Activated B cell treated with CpG ODN at 0.5 μM for 24 hours (primary cell): ENCODE measurements at regions not wholly inside any gene's neighbourhood (a gene's known extent, or its start where the extent isn't known, plus 50 kb on each side); places are given as distances from the start of the nearest gene placed in this dataset.

Experiments used
- ATAC-seq: fragments of 200-7000 bp; cut with Tn5 transposase; one replicate; pipeline ENCODE4 v1.10.0; 2021; ENCODE audit warnings: low read depth, mild to moderate bottlenecking, moderate library complexity
- CTCF ChIA-PET: fragments of 350-600 bp; sonication (Branson Sonifier 250); formaldehyde crosslinking; loops from one replicate; lab custom pipeline; 2021; ENCODE audit warnings: antibody characterized with exemption; lab: Charles Lee
- POLR2A ChIA-PET: fragments of 350-600 bp; sonication (Branson Sonifier 250); formaldehyde crosslinking; loops from one replicate; lab custom pipeline; 2021; ENCODE audit warnings: antibody characterized with exemption; lab: Charles Lee
- DNase-seq: peaks from one replicate; pipeline ENCODE4 v3.0.0; 2022
- H3K27ac Mint-ChIP-seq: one replicate; pipeline ENCODE4 v1.8.0; 2020; ENCODE audit warnings: mixed read lengths
- H3K27me3 Mint-ChIP-seq: one replicate; pipeline ENCODE4 v1.8.0; 2021; ENCODE audit warnings: mixed read lengths
- H3K36me3 Mint-ChIP-seq: one replicate; pipeline ENCODE4 v1.8.0; 2021; ENCODE audit warnings: low read depth, mixed read lengths
- H3K4me1 Mint-ChIP-seq: one replicate; pipeline ENCODE4 v1.8.0; 2021; ENCODE audit warnings: mixed read lengths
- H3K4me3 Mint-ChIP-seq: one replicate; pipeline ENCODE4 v1.8.0; 2020; ENCODE audit warnings: mild to moderate bottlenecking, mixed read lengths
- H3K9me3 Mint-ChIP-seq: one replicate; pipeline ENCODE4 v1.8.0; 2020; ENCODE audit warnings: mixed read lengths
- CTCF ChIP-seq: fragments of 200-600 bp; IDR thresholded peaks from one replicate; pipeline ENCODE4 v1.8.0; 2022; ENCODE audit warnings: antibody characterized with exemption, mild to moderate bottlenecking
- intact Hi-C: fragments of 100-400 bp; cut with micrococcal nuclease; formaldehyde crosslinking; loops from one replicate; pipeline ENCODE4 v1.15.1; 2024

GRCh38 chr4:162957521-162958143 is 209.1 kb downstream of the NAF1 start:
- Mint-ChIP-seq H3K27ac (no peak overlapping the region), H3K4me1 (no peaks in the 10 kb centered on the region), H3K27me3 (no peaks in the 10 kb centered on the region), H3K9me3 (no peaks in the 10 kb centered on the region), H3K36me3 (no peaks in the 10 kb centered on the region), H3K4me3 (no peak overlapping the region)
- ATAC-seq: no peak
- ChIA-PET CTCF (no interaction called here), POLR2A (no interaction called here)
- no peak for TF ChIP-seq CTCF
- intact Hi-C loops: no loop called here
- DNase-seq: no peak

GRCh38 chr4:162954976-162955375 is 211.7 kb downstream of the NAF1 start:
- Mint-ChIP-seq H3K9me3 (no peaks in the 10 kb centered on the region), H3K4me3 (no peak overlapping the region), H3K27me3 (no peaks in the 10 kb centered on the region), H3K27ac (no peak overlapping the region), H3K4me1 (no peaks in the 10 kb centered on the region), H3K36me3 (no peaks in the 10 kb centered on the region)
- ATAC-seq (no peak), DNase-seq (no peak)
- POLR2A ChIA-PET: no interaction called here
- CTCF ChIA-PET: no interaction called here
- TF ChIP-seq CTCF: no peak
- intact Hi-C loops: no loop called here

- Mint-ChIP-seq H3K4me3 (no peak overlapping the region), H3K27ac (no peak overlapping the region), H3K36me3 (no peaks in the 10 kb centered on the region), H3K4me1 (no peaks in the 10 kb centered on the region), H3K9me3 (no peaks in the 10 kb centered on the region), H3K27me3 (no peaks in the 10 kb centered on the region)
- ChIA-PET CTCF (interaction anchor here (0.7 kb wide), 1 partner anchor 35 kb away, joined by 3 read pairs; no protein-coding TSS in a partner anchor), POLR2A (no interaction called here)
- DNase-seq: no peak
- no peak for ATAC-seq
- intact Hi-C loops: no loop called here
- no peak for TF ChIP-seq CTCF
These were observed 214.5 kb downstream of the NAF1 start for GRCh38 chr4:162952232-162952631.

- ChIA-PET POLR2A (no interaction called here), CTCF (no interaction called here)
- ATAC-seq (no peak), DNase-seq (no peak)
- Mint-ChIP-seq H3K9me3 (no peaks in the 10 kb centered on the region), H3K27ac (no peak overlapping the region), H3K4me1 (no peaks in the 10 kb centered on the region), H3K4me3 (no peak overlapping the region), H3K27me3 (no peaks in the 10 kb centered on the region), H3K36me3 (no peaks in the 10 kb centered on the region)
- TF ChIP-seq CTCF: no peak
- intact Hi-C loops: no loop called here
These were observed 221.0 kb downstream of the NAF1 start for GRCh38 chr4:162945713-162946112.

- no peaks in the 10 kb centered on the region for H3K9me3 Mint-ChIP-seq
- TF ChIP-seq CTCF: no peak
- no peaks in the 10 kb centered on the region for H3K4me1 Mint-ChIP-seq
These were observed 223.4 kb downstream of the NAF1 start for GRCh38 chr4:162943263-162943662.

More at GRCh38 chr4:162943263-162943662, 223.4 kb downstream of the NAF1 start:
- H3K27me3 Mint-ChIP-seq: no peaks in the 10 kb centered on the region
- intact Hi-C loops: no loop called here
- POLR2A ChIA-PET: no interaction called here
- no peak overlapping the region for H3K4me3 Mint-ChIP-seq
- DNase-seq (no peak), ATAC-seq (no peak)
- CTCF ChIA-PET: no interaction called here
- no peaks in the 10 kb centered on the region for H3K36me3 Mint-ChIP-seq
- no peak overlapping the region for H3K27ac Mint-ChIP-seq
